Activated CD4-positive, CD25-positive, alpha-beta regulatory T cell treated with anti-CD3 and anti-CD28 coated beads, Interleukin-2, amount 50 U/mL, for 16 hours (primary cell): ENCODE measurements at regions not wholly inside any gene's neighbourhood (a gene's known extent, or its start where the extent isn't known, plus 50 kb on each side); places are given as distances from the start of the nearest gene placed in this dataset.
"Not testable (repeated sequence)": the region's sequence is repeated elsewhere in the genome, so short reads cannot be mapped to it uniquely, and the experiment has no call there.

Experiments used
- DNase-seq: peaks from one replicate; pipeline ENCODE4 v3.0.0-alpha.2; 2020; ENCODE audit warnings: low read depth, low spot score

- no peak for DNase-seq
Observed at GRCh38 chr1:212495766-212496494, 63.2 kb downstream of the NENF start.

- no peak for DNase-seq
Observed at GRCh38 chr1:212496682-212497081, 64.0 kb downstream of the NENF start.

GRCh38 chr1:212497553-212497952 lies 64.8 kb downstream of the NENF start:
- DNase-seq = no peak

- no peak for DNase-seq
Observed at GRCh38 chr1:212498283-212499040, 65.7 kb downstream of the NENF start.

- no peak for DNase-seq
Observed at GRCh38 chr1:212500351-212500750, 67.6 kb downstream of the NENF start.

GRCh38 chr1:212500983-212501382 lies 68.3 kb downstream of the NENF start:
- no peak for DNase-seq

DNA sequence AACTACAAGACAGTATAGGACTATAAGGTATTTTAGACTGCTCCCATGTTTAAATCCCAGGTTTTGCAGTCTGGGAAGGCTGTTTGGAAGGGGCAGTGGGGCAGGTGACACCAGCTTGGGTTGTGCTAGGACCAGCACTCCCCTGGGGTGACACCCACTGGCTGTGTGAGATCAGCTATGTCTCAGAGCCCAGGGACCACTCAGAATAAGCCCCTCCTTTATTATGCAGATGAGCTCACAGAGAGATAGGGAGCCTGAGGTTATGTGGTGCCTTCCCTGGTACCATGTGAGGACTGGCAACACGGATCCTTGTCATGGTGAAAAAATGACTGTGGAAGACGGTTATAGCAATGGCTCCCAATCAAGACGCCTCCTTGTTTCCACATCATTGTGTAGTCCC lies 71.0 kb downstream of the NENF start:
- no peak for DNase-seq

GRCh38 chr1:212504171-212504803 lies 71.6 kb downstream of the NENF start:
- no peak for DNase-seq

DNA sequence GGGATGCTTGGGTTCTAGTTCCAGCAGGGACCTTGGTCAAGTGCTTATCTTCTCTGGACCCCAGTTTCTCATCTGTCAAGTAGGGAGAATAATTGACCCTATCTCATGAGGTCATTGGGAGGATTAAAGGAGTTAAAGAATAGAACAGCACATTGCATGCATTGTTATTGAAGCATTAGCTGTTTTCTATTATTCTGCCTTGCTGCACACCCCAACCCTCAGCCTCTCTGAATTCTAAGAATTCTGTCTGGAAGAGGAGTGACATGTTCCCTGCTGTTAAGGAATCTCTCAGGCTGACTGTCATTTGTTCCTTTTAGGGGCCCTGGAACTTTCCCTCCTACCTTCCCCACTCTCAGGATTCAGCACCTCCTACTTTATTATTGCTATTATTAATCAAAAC lies 73.9 kb downstream of the NENF start:
- DNase-seq = no peak

DNA sequence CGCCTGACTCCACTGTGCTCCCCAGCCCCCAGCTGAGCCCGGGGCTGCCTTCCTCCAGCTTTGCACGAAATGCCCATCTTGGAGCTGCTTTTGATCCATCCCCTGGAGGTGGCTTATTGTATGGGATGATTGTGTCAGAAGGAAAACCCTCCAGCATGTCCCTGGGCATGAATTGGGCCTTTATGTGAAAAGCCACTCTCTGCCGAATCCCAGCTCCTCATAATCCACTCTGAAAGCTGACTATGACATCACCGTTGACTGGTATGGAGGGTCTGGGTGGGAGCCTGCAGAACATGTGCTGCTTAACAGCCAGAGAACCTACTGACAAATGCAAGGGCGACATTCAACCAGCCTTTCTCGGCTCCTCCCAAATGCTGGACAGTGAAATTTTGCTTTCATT lies 74.6 kb downstream of the NENF start:
- DNase-seq = no peak

GRCh38 chr1:212512816-212513559 lies 80.3 kb downstream of the NENF start:
- no peak for DNase-seq

GRCh38 chr1:212513586-212513985 lies 80.9 kb downstream of the NENF start:
- DNase-seq = no peak

- DNase-seq = no peak
Observed at GRCh38 chr1:212514056-212514614, 81.4 kb downstream of the NENF start.

DNA sequence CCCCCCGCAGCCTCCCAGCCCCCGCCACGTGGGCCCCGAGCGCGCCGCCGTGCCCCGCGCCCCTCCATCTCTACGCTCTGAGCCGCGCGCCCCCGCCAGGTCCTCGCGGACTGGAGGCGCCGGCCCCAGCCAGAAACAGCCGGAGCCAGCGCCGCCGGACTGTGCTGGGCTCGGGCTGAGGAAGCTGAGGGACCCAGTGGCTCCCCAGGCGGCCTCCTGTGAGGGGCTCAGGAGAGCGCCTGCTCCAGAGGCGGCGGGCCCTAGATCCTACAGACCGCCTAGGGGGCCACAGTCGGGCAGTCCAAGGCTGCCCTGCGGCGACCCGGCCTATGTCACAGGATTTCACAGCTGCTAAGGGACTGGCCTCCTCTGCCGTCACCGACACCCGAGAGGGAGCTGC lies 82.1 kb downstream of the NENF start:
- DNase-seq = no peak

DNA sequence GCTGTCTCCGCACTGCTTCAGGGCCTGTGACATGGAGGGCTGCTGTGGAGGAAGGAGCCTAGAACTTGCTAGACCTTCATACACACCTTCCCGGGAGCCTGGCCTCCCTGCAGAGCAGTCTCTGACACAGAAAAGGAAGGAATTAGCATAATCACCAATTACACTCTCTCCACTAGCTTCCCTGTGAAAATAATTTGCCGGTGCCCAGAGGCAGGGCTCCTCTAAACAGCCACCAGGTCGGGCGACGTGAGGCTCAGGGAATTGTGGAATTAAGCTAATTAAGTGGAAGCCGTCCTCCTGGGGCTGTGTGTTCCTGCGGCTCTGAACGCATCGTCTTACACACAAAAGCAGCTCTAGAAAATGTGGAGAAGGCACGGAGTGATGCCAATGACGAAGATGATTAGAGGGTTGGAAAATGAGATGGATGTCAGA lies 82.6 kb downstream of the NENF start:
- DNase-seq = no peak

DNA sequence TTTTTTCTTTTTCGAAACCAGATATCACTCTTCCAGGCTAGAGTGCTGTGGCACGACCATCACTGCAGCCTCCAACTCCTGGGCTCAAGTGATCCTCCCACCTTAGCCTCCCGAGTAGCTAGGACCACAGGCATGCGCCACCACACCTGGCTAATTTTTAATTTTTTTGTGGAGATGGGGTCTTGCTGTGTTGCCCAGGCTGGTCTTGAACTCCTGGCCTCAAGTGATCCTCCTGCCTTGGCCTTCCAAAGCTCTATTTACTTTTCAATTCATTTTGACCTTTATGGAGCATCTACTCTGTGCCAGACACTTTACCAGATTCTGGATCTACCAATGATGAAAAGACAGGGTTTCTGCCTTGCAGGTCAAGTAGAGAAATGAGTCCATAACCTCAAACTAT lies 83.3 kb downstream of the NENF start:
- DNase-seq = not testable (repeated sequence)

DNA sequence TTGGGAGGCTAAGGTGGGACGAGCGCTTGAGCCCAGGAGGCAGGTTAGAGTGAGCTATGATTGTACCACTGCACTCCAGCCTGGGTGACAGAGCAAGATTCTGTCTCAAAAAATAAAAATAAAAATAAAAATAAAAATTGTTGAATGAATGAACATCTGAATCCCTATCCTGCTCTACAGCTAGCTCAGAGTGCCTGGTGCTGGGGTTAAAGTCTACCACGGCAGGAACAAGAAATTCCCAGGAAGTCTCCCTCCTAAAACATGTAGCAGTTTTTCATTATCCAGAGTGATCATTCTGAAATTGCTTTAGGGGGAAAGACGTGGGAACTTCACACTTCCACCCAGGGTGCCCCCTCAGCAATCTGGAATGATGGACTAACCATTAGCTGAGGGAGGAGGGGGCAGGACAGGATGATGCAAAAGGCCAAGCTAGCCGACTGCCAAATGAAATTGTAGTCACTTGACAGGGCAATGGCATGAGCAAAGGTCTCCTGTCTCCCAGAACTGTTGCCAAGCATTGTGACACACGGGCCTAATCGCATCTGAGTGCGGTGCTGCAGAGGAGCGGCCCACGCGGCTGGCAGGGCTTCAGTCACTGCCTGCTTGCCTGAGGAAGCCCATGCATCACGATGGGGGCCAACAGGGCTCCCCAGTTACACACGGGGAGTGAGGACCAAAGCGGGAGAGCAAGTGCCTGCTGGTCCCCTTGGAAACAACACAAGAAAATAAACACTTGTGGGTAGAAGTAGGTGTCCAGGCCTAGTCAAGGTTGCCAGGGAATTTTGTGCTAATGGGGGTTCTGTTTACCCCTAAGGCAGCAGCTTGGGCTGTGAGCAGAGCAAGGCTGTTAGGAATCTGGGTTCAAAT lies 85.7 kb downstream of the NENF start:
- DNase-seq = no peak

- DNase-seq = no peak
Observed at GRCh38 chr1:212519131-212519530, 86.4 kb downstream of the NENF start.

DNA sequence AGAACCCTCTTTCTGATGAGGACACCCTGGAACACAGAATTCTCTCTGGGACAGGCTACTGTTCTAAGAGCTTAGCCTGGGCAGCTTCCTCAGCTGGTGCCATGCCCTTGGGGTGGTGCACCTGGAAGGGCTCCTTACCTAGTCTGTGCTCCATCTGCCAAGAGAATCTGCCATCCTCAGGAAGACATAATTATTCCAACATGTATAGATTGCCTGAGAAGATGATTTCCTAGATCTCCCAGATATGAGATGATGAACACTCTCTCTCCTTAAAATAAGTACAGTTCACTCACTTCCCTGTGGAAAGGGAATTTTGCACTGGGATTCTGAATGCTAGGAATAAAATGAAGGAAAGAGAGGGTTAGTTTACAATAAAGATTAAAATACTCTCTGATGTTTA lies 87.6 kb downstream of the NENF start:
- no peak for DNase-seq

DNA sequence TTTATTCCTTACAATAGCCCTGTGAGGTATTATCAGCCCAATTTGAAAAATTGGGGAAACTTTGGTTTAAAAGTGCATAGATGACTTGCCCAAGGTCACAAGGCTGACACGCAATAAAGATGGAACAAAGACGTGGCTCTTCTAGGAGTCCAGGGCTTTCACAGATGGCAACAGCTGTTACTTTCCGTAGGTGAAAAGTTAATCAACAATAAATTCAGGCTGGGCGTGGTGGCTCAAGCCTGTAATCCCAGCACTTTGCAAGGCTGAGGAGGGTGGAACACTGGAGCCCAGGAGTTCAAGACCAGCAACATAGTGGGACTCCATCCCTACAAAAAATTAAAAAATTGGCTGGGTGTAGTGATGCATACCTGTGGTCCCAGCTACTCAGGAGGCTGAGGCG lies 87.8 kb upstream of the ATF3 start:
- no peak for DNase-seq
